D721Med (cell line): ENCODE measurements at regions not wholly inside any gene's neighbourhood (a gene's known extent, or its start where the extent isn't known, plus 50 kb on each side); places are given as distances from the start of the nearest gene placed in this dataset.

Source experiments
- DNase-seq: peaks from one replicate; pipeline ENCODE4 v3.0.0; 2011; ENCODE audit warnings: low spot score; ENCODE audit not compliant: insufficient read length
- FAIRE-seq: peaks from 2 replicates; lab custom pipeline; 2011; peaks lifted over from hg19 to GRCh38; lab: Jason Lieb, UNC
- TF ChIP-seq, protein P1 (sequence below): IDR thresholded peaks from 2 replicates; pipeline ENCODE4 v1.5.1; 2012; ENCODE audit warnings: mild to moderate bottlenecking, control low read depth; ENCODE audit not compliant: insufficient read depth; ENCODE audit errors: missing control alignments

DNA sequence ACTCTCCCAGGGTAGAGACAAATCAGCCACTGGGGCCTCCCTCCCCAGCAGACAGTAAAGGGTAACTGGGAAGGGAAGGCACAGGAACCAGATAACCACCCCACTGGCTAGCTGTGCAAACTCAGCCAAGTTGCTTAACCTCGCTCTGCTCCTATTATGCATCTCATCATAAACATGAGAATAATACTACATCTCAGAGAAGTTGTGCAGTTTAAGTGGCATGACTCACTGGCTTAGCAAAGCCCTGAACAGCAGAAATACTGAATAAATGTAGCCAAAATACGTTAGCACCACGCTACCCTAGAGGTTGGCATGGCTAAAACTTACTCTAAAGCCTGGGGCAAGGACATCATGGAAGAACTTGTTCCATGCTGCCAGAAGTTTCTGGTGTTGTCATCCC, 128.1 kb upstream of the ANK3 start:
- FAIRE-seq, result no peak

DNA sequence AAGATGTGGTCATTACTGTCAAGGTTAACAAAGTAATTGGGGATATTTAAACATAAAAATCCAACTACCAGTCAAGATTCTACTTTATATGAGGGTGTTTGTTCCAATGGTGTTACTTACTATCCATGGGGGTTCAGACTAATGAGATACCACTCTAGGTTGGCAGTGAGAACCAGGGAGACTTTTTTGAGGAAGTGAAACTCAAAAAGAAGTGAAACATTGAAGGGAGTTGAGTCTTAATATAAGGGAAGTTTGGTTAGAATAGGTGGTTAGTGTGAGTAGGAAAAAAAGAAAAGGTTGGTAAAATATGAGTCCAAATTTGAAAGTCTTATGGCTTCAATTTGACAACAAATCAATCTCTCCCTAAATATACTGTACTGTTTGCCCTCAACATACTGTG, 123.6 kb upstream of the ANK3 start:
- FAIRE-seq, result no peak
- TF ChIP-seq, protein P1, sequence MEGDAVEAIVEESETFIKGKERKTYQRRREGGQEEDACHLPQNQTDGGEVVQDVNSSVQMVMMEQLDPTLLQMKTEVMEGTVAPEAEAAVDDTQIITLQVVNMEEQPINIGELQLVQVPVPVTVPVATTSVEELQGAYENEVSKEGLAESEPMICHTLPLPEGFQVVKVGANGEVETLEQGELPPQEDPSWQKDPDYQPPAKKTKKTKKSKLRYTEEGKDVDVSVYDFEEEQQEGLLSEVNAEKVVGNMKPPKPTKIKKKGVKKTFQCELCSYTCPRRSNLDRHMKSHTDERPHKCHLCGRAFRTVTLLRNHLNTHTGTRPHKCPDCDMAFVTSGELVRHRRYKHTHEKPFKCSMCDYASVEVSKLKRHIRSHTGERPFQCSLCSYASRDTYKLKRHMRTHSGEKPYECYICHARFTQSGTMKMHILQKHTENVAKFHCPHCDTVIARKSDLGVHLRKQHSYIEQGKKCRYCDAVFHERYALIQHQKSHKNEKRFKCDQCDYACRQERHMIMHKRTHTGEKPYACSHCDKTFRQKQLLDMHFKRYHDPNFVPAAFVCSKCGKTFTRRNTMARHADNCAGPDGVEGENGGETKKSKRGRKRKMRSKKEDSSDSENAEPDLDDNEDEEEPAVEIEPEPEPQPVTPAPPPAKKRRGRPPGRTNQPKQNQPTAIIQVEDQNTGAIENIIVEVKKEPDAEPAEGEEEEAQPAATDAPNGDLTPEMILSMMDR, result no peak
- no peak for DNase-seq

More for the DNA sequence above, 128.1 kb upstream of the ANK3 start:
- no peak for DNase-seq
- TF ChIP-seq, protein P1, result no peak

DNA sequence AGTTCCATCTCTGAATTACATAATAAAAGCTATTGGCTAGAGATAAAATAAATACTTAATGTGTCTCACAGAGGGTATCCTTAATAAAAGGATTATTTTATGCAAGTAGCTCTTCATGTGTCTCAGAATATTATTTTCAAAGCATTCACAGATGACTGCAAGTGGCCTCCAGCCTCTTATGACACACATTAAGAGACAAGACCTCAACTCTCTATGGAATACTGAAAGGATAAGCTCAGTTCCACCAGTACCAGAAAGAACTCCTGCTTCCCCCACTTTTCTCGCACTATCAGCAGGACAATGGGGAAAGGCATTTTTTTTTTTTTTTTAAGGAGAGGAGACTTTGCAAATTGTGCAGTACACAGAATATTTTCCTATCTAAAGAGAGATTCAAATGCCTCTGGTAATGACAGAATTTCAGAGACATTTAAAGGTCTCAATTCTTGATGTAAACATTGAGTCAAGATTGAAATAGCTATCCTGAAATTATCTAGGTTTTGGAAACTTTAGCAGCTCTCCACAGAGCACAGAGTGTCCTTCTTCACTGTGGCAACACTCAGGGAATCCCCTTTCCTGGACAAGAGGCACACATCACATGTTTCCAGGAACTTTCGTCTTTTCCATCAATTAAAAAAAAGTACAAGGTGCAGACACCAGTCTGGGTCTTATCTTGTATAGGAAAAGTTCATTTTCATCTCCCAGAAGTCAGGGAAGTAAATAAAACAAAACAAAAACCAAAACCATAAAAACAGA, 122.0 kb upstream of the ANK3 start:
- TF ChIP-seq, protein P1, result no peak
- FAIRE-seq, result no peak
- DNase-seq, result no peak

DNA sequence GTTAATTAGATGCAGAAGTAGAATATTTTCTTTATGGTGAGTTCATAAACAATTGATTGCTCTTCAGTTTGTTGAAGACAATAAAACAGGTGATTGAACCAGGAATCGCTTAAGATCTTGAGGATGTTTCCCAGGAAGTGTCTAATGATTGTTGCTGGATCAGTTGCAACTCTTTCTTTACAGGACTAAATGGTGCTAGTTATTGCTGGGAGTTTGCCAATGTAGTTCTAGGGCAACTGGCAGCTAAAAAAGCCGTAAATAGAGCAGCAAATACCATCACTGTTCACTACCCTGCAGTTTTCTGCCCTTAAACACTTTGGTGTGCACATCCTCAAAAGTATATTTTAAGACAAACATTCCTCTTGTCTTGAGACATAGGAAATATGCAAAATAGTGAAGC, 119.2 kb upstream of the ANK3 start:
- no peak for FAIRE-seq

DNA sequence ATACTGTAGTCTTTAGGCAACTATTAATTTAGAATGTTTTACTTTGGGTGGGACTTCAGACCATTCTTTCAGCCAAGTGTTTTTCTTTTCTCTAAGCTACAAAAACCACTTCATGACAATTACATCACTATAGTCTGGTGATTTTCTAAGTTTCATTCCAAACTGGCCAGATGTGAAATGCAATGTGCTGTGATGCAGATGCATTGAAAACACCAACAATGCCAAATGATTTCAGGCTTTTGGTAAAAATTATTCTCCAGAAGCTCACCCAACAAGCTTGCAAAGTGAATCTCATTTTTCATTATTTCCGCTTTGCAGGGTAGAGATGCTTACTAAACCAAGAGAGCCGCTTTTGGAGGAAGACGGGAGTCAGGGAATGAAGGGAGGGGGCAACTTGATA, 118.4 kb upstream of the ANK3 start:
- no peak for FAIRE-seq
- no peak for DNase-seq
- TF ChIP-seq, protein P1, result no peak

More for the DNA sequence above, 119.2 kb upstream of the ANK3 start:
- DNase-seq, result no peak
- TF ChIP-seq, protein P1, result no peak

DNA sequence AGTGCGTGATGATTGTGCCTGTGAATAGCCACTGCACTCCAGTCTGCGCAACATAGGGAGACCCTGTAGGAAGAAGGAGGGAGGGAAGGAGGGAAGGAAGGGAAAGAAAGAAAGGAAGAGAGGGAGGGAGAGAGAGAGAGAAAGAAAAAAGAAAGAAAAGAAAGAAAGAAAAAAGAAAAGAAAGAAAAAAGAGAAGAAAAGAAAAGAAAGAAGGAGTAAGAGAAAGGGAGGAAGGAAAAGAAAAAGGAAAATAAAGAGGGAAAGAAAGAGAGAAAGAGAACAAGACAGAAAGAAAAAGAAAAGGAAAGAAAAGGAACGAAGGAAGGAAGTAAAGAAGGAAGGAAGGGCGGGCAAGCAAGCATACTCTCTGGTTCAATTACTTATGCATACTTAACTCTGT, 112.9 kb upstream of the ANK3 start:
- DNase-seq (no peak), FAIRE-seq (no peak)
- TF ChIP-seq, protein P1, result no peak

DNA sequence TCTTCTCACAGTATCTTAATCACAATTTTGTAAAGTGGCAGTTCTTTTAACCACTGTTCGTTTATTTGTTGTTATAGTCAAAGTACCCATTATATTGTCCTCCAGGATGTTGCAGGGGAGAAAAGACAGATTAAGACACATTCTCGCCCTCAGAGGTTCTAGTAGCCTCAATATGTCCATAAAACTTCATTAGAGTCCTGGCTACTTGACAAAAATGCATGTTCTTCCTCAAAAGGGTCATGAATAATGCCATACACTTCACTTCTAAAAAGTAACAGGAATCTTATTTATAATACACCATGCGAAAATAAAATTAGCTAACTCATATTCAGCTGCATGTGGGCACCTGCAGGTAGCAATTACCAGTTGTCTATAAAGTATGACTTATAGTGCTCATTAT, 109.3 kb upstream of the ANK3 start:
- DNase-seq (no peak), FAIRE-seq (no peak)
- TF ChIP-seq, protein P1, result no peak
